HT-29 (cell line): ENCODE measurements at regions not wholly inside any gene's neighbourhood (a gene's known extent, or its start where the extent isn't known, plus 50 kb on each side); places are given as distances from the start of the nearest gene placed in this dataset.

Source experiments
- DNase-seq: peaks from one replicate; pipeline ENCODE4 v3.0.0-alpha.2; 2015; ENCODE audit warnings: low spot score

- DNase-seq: no peak
These were observed 99.5 kb upstream of the GJB5 start for GRCh38 chr1:34655206-34655874.

- DNase-seq: no peak
These were observed 99.0 kb upstream of the GJB5 start for GRCh38 chr1:34655875-34656240.

- DNase-seq: no peak
These were observed 98.5 kb upstream of the GJB5 start for GRCh38 chr1:34656299-34656698.

- DNase-seq: no peak
These were observed 98.1 kb upstream of the GJB5 start for GRCh38 chr1:34656731-34657130.

- no peak for DNase-seq
These were observed 97.6 kb upstream of the GJB5 start for GRCh38 chr1:34657266-34657665.

- DNase-seq: no peak
These were observed 97.0 kb upstream of the GJB5 start for GRCh38 chr1:34657849-34658248.

GRCh38 chr1:34663031-34663430 lies 91.8 kb upstream of the GJB5 start:
- no peak for DNase-seq

GRCh38 chr1:34668063-34668462 lies 86.8 kb upstream of the GJB5 start:
- no peak for DNase-seq

- no peak for DNase-seq
These were observed 83.9 kb upstream of the GJB5 start for GRCh38 chr1:34670982-34671381.

GRCh38 chr1:34671887-34672286 lies 83.0 kb upstream of the GJB5 start:
- no peak for DNase-seq

GRCh38 chr1:34681480-34682451 lies 73.1 kb upstream of the GJB5 start:
- peak; percentile 87 for DNase-seq

- DNase-seq: peak; percentile 74
These were observed 72.2 kb upstream of the GJB5 start for GRCh38 chr1:34682452-34683223.

- no peak for DNase-seq
These were observed 71.2 kb upstream of the GJB5 start for GRCh38 chr1:34683616-34684015.

- DNase-seq: peak; percentile 71
These were observed 70.6 kb upstream of the GJB5 start for GRCh38 chr1:34684266-34684665.

- peak; percentile 57 for DNase-seq
These were observed 69.6 kb upstream of the GJB5 start for GRCh38 chr1:34685225-34685624.

GRCh38 chr1:34686531-34686930 lies 68.3 kb upstream of the GJB5 start:
- no peak for DNase-seq

GRCh38 chr1:34688006-34688741 lies 66.7 kb upstream of the GJB5 start:
- DNase-seq: peak; percentile 74

- DNase-seq: peak; percentile 61
These were observed 64.6 kb upstream of the GJB5 start for GRCh38 chr1:34690269-34690668.

GRCh38 chr1:34693081-34693480 lies 61.8 kb upstream of the GJB5 start:
- DNase-seq: no peak

GRCh38 chr1:34694383-34694782 lies 60.5 kb upstream of the GJB5 start:
- DNase-seq: no peak

- no peak for DNase-seq
These were observed 59.3 kb upstream of the GJB5 start for GRCh38 chr1:34695580-34695979.
